Esophagus squamous epithelium (tissue), 5 donors: ENCODE measurements at regions not wholly inside any gene's neighbourhood (a gene's known extent, or its start where the extent isn't known, plus 50 kb on each side); places are given as distances from the start of the nearest gene placed in this dataset.
"Not testable (repeated sequence)": the region's sequence is repeated elsewhere in the genome, so short reads cannot be mapped to it uniquely, and the experiment has no call there.

Experiments
- DNase-seq: peaks from one replicate; lab custom pipeline; 2025; lab: John Stamatoyannopoulos, UW
- H3K27ac ChIP-seq, 4 donors: fragments of 200-600 bp; sonication (generic); one replicate each; pipeline ENCODE4 v1.5.1; 2016 to 2019; ENCODE audit warnings: mild to moderate bottlenecking in 1 of 4
- H3K27me3 ChIP-seq, 4 donors: fragments of 200-600 bp; sonication (generic); 1 replicate in 3 of 4; 2 replicates in 1 of 4; pipeline versions ENCODE4 v1.5.1 to v1.6.0; 2017 to 2021; ENCODE audit warnings: antibody characterized with exemption in 1 of 4
- H3K36me3 ChIP-seq, 3 donors: fragments of 200-600 bp; sonication (generic); one replicate each; pipeline ENCODE4 v1.5.1; 2016 to 2019
- H3K4me1 ChIP-seq, 3 donors: fragments of 200-600 bp; sonication (generic); one replicate each; pipeline ENCODE4 v1.5.1; 2017 to 2019
- H3K4me3 ChIP-seq, 4 donors: fragments of 200-600 bp; sonication (generic); 1 replicate in 3 of 4; 2 replicates in 1 of 4; pipeline ENCODE4 v1.5.1; 2016 to 2019; ENCODE audit warnings: mild to moderate bottlenecking in 2 of 4, moderate library complexity in 1 of 4
- H3K9me3 ChIP-seq, 3 donors: fragments of 200-600 bp; sonication (generic); one replicate each; pipeline ENCODE4 v1.5.1; 2016 to 2019
- CTCF ChIP-seq, 6 experiments: fragments of 450-650 bp in 4 of 6; fragments of 200-600 bp in 2 of 6; sonication (generic) in 2 of 6; IDR thresholded peaks; one replicate each; pipeline ENCODE4 v1.5.1; 2016 to 2019; ENCODE audit warnings: antibody characterized with exemption in 6 of 6, mild to moderate bottlenecking in 4 of 6, moderate library complexity in 4 of 6
- POLR2A ChIP-seq, 4 donors: fragments of 450-650 bp; IDR thresholded peaks; one replicate each; pipeline ENCODE4 v1.6.1; 2017; ENCODE audit warnings: antibody characterized with exemption in 4 of 4, mild to moderate bottlenecking in 4 of 4, moderate library complexity in 3 of 4
- WGBS, 2 donors: methylation state at CpG; one replicate each; pipeline ENCODE4 v1.1.5; 2018; 5-methylcytosine and 5-hydroxymethylcytosine counted together
- intact Hi-C: fragments of 100-400 bp; cut with DNase I; formaldehyde crosslinking; loops from one replicate; pipeline ENCODE4 v1.15.0; 2022
- donor health status: DM: yes; HTN: yes; CAD: no.

DNA sequence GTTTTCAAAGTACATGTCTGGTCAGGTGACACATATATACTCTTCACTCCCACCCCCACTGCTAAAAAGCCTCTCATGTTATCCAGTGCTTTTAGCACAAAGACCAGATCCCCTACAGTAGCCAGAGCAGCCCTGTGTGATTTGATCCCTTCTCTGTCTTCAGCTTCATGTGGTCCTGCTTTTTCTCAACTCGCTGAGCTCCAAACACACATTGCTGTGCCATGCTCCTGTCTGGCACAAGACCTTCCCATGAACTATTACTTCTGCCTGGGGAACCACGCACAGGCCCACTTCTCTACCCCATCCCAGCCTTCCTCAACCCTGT is 127.1 kb downstream of the RASSF10 start:
- Histone ChIP-seq H3K9me3 (no peaks in the 10 kb centered on the region), H3K4me1 (peaks cover 0 to 14% (median 4%) of the 10 kb centered on the region in 3 donors), H3K4me3 (no peak overlapping the region), H3K27ac (no peak overlapping the region), H3K36me3 (no peaks in the 10 kb centered on the region), H3K27me3 (no peaks in the 10 kb centered on the region)
- intact Hi-C loops: no loop called here
- WGBS, 2 donors: 71 to 94% methylated on average over 2 of the region's 2 CpGs
- TF ChIP-seq POLR2A (IDR thresholded peaks at IDR 0.05): no peak
- no peak for TF ChIP-seq CTCF (IDR thresholded peaks at IDR 0.05)
- no peak for DNase-seq

DNA sequence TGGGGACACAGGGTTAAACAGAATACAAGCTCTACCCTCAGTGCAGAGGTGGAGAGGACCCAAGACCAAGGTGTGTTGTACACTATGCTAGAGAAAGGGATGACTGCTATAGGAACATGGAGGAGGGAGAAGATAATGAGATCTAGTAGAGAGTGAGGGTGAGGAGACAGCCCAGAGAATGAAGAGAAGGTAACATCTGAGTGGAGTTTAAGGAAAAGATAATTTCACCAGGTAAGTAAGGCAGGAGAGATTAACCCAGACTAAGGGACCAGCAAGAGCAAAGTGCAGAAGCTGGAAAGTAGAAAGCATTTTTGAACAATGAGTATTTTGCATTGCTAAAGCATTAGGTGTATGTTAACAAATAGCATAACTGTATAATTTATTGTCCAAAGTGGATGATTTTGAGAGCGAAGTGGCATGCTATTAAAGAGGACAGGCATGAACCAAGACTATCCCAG is 128.8 kb downstream of the RASSF10 start:
- H3K27ac ChIP-seq: no peak overlapping the region
- H3K4me1 ChIP-seq: peaks cover 0 to 29% (median 4%) of the 10 kb centered on the region in 3 donors
- H3K36me3 ChIP-seq: no peaks in the 10 kb centered on the region
- intact Hi-C loops: no loop called here
- no peaks in the 10 kb centered on the region for H3K9me3 ChIP-seq
- 72 to 81% methylated on average over 1 of the region's 1 CpG for WGBS, 2 donors
- DNase-seq: no peak
- no peak for TF ChIP-seq CTCF (IDR thresholded peaks at IDR 0.05)
- no peak for TF ChIP-seq POLR2A (IDR thresholded peaks at IDR 0.05)
- no peak overlapping the region for H3K4me3 ChIP-seq
- no peaks in the 10 kb centered on the region for H3K27me3 ChIP-seq

GRCh38 chr11:13139085-13139484 is 130.0 kb downstream of the RASSF10 start:
- H3K4me3 ChIP-seq, H3K27ac ChIP-seq, H3K36me3 ChIP-seq, H3K9me3 ChIP-seq, intact Hi-C loops, H3K27me3 ChIP-seq, DNase-seq: not testable (repeated sequence)
- peaks cover 0 to 41% (median 4%) of the 10 kb centered on the region in 3 donors for H3K4me1 ChIP-seq
- 93 to 100% methylated on average over 1 of the region's 1 CpG for WGBS, 2 donors

- H3K27me3 ChIP-seq: no peaks in the 10 kb centered on the region
- intact Hi-C loops: no loop called here
- TF ChIP-seq CTCF (IDR thresholded peaks at IDR 0.05) (no peak), POLR2A (IDR thresholded peaks at IDR 0.05) (no peak)
- WGBS, 2 donors: 39 to 49% methylated on average over 7 of the region's 7 CpGs
- no peaks in the 10 kb centered on the region for H3K9me3 ChIP-seq
- peaks cover 0 to 43% (median 4%) of the 10 kb centered on the region in 3 donors for H3K4me1 ChIP-seq
- H3K4me3 ChIP-seq: no peak overlapping the region
- no peaks in the 10 kb centered on the region for H3K36me3 ChIP-seq
- no peak for DNase-seq
- no peak overlapping the region for H3K27ac ChIP-seq
Observed at GRCh38 chr11:13140028-13140870, 131.1 kb downstream of the RASSF10 start.

DNA sequence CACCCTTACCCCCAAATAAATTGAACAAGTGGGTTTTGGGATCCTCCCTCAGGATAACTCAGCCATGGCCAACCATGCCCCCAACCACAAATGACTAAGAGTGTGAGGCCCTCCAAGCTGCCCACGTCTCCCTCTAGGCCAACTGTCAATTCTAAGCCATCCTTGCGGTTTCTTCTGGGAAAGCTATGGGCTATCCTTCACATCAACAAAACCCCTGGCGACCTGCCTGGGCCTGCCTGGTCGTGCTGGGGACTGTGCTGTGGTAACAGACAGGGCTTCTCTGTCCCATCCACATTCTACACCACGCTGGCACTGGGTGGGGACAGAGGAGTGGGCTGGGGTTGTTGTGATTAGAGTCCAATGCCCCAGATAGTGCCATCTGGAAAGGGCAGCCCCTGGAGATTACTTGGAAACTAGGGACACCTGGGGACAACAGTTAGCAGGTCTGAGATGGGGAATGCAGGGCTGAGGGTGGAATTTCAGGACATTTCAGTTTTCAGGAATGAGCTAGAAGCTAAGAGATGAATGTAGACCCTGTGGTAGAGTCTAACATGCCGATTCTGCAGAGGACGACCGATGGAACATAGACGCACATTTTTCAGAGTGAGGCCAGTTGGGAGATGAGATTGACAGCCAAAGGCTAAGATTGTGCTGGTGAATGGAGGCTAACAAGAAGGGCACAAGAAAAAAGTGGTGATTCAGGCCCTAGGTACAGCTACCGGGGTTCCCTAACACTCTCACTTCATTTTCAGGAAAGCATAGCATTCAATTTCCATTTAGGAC is 131.9 kb downstream of the RASSF10 start:
- Histone ChIP-seq H3K9me3 (no peaks in the 10 kb centered on the region), H3K27ac (no peak overlapping the region), H3K27me3 (no peaks in the 10 kb centered on the region), H3K4me3 (no peak overlapping the region), H3K4me1 (peaks cover 0 to 43% (median 4%) of the 10 kb centered on the region in 3 donors), H3K36me3 (no peaks in the 10 kb centered on the region)
- no peak for DNase-seq
- no peak for TF ChIP-seq POLR2A (IDR thresholded peaks at IDR 0.05)
- TF ChIP-seq CTCF (IDR thresholded peaks at IDR 0.05): no peak
- 77 to 95% methylated on average over 5 to 6 of the region's 10 CpGs for WGBS, 2 donors
- intact Hi-C loops: no loop called here
